ENCODE measurements at regions not wholly inside any gene's neighbourhood (a gene's known extent, or its start where the extent isn't known, plus 50 kb on each side); places are given as distances from the start of the nearest gene placed in this dataset.

- no peak for DNase-seq
Measured at GRCh38 chr10:4003348-4003973, 218.5 kb upstream of the KLF6 start.

GRCh38 chr10:4001811-4002210, 216.8 kb upstream of the KLF6 start:
- no peak for DNase-seq

GRCh38 chr10:3999642-4000041, 214.6 kb upstream of the KLF6 start:
- DNase-seq: no peak

GRCh38 chr10:3996697-3997096, 211.7 kb upstream of the KLF6 start:
- no peak for DNase-seq

GRCh38 chr10:3995302-3996210, 210.5 kb upstream of the KLF6 start:
- DNase-seq: no peak

- DNase-seq: no peak
Measured at GRCh38 chr10:3992382-3993178, 207.6 kb upstream of the KLF6 start.

GRCh38 chr10:3990307-3990706, 205.3 kb upstream of the KLF6 start:
- no peak for DNase-seq

- DNase-seq: no peak
Measured at GRCh38 chr10:3987143-3987974, 202.3 kb upstream of the KLF6 start.

- DNase-seq: no peak
Measured at GRCh38 chr10:3986493-3987142, 201.6 kb upstream of the KLF6 start.

GRCh38 chr10:3982746-3983442, 197.9 kb upstream of the KLF6 start:
- no peak for DNase-seq

- DNase-seq: no peak
Measured at GRCh38 chr10:3981300-3981699, 196.3 kb upstream of the KLF6 start.

GRCh38 chr10:3980660-3981059, 195.7 kb upstream of the KLF6 start:
- DNase-seq: no peak

- no peak for DNase-seq
Measured at GRCh38 chr10:3980144-3980543, 195.1 kb upstream of the KLF6 start.

GRCh38 chr10:3978761-3979160, 193.8 kb upstream of the KLF6 start:
- no peak for DNase-seq

- DNase-seq: no peak
Measured at GRCh38 chr10:3978174-3978573, 193.2 kb upstream of the KLF6 start.

GRCh38 chr10:3977761-3978160, 192.8 kb upstream of the KLF6 start:
- DNase-seq: no peak

GRCh38 chr10:3976718-3977117, 191.7 kb upstream of the KLF6 start:
- no peak for DNase-seq

- no peak for DNase-seq
Measured at GRCh38 chr10:3976171-3976570, 191.2 kb upstream of the KLF6 start.

- DNase-seq: no peak
Measured at GRCh38 chr10:3975016-3975415, 190.0 kb upstream of the KLF6 start.

GRCh38 chr10:3972460-3973301, 187.7 kb upstream of the KLF6 start:
- no peak for DNase-seq

GRCh38 chr10:3971713-3972112, 186.7 kb upstream of the KLF6 start:
- no peak for DNase-seq
